ENCODE measurements at regions not wholly inside any gene's neighbourhood (a gene's known extent, or its start where the extent isn't known, plus 50 kb on each side); places are given as distances from the start of the nearest gene placed in this dataset.

- no peak for DNase-seq
- no peak for TF ChIP-seq CTCF (IDR thresholded peaks at IDR 0.05)
- TF ChIP-seq EP300 (IDR thresholded peaks at IDR 0.05), result no peak
- no peak for TF ChIP-seq POLR2A (IDR thresholded peaks at IDR 0.05)
- TF ChIP-seq POLR2AphosphoS5 (IDR thresholded peaks at IDR 0.05), result no peak
- Histone ChIP-seq H3K36me3 (no peaks in the 10 kb centered on the region), H3K4me1 (no peaks in the 10 kb centered on the region), H3K4me3 (no peak overlapping the region), H3K27me3 (no peaks in the 10 kb centered on the region), H3K9me3 (no peaks in the 10 kb centered on the region), H3K27ac (no peak overlapping the region)
- intact Hi-C loops (cut with DNase I), result no loop called here
Measured at GRCh38 chr20:39399463-39399862, 437.3 kb downstream of the DHX35 start.

GRCh38 chr20:39398656-39399055 is 436.5 kb downstream of the DHX35 start:
- no peaks in the 10 kb centered on the region for H3K27me3 ChIP-seq
- no peaks in the 10 kb centered on the region for H3K9me3 ChIP-seq
- no peak overlapping the region for H3K4me3 ChIP-seq
- no peaks in the 10 kb centered on the region for H3K36me3 ChIP-seq
- TF ChIP-seq POLR2AphosphoS5 (IDR thresholded peaks at IDR 0.05), result no peak
- no peak for TF ChIP-seq CTCF (IDR thresholded peaks at IDR 0.05)
- TF ChIP-seq POLR2A (IDR thresholded peaks at IDR 0.05), result no peak
- no peak for TF ChIP-seq EP300 (IDR thresholded peaks at IDR 0.05)
- H3K27ac ChIP-seq, result no peak overlapping the region
- no peak for DNase-seq
- H3K4me1 ChIP-seq, result no peaks in the 10 kb centered on the region
- intact Hi-C loops (cut with DNase I), result no loop called here
- WGBS, 2 donors, result 75 to 76% methylated on average over 2 of the region's 2 CpGs

GRCh38 chr20:39397646-39398045 is 435.5 kb downstream of the DHX35 start:
- no peaks in the 10 kb centered on the region for H3K4me1 ChIP-seq
- no peaks in the 10 kb centered on the region for H3K36me3 ChIP-seq
- H3K27ac ChIP-seq, result no peak overlapping the region
- TF ChIP-seq POLR2AphosphoS5 (IDR thresholded peaks at IDR 0.05) (no peak), EP300 (IDR thresholded peaks at IDR 0.05) (no peak), CTCF (IDR thresholded peaks at IDR 0.05) (no peak), POLR2A (IDR thresholded peaks at IDR 0.05) (no peak)
- H3K4me3 ChIP-seq, result no peak overlapping the region
- H3K9me3 ChIP-seq, result no peaks in the 10 kb centered on the region
- H3K27me3 ChIP-seq, result no peaks in the 10 kb centered on the region
- WGBS, 2 donors, result 91 to 93% methylated on average over 2 of the region's 2 CpGs
- no peak for DNase-seq
- intact Hi-C loops (cut with DNase I), result no loop called here

- no peaks in the 10 kb centered on the region for H3K9me3 ChIP-seq
- 82 to 83% methylated on average over 9 of the region's 9 CpGs for WGBS, 2 donors
- intact Hi-C loops (cut with DNase I), result no loop called here
Measured at GRCh38 chr20:39395478-39396291, 433.5 kb downstream of the DHX35 start.

More at GRCh38 chr20:39395478-39396291, 433.5 kb downstream of the DHX35 start:
- H3K27ac ChIP-seq, result no peak overlapping the region
- H3K27me3 ChIP-seq, result no peaks in the 10 kb centered on the region
- no peak overlapping the region for H3K4me3 ChIP-seq
- TF ChIP-seq POLR2A (IDR thresholded peaks at IDR 0.05), result no peak
- no peak for TF ChIP-seq CTCF (IDR thresholded peaks at IDR 0.05)
- no peak for TF ChIP-seq POLR2AphosphoS5 (IDR thresholded peaks at IDR 0.05)
- TF ChIP-seq EP300 (IDR thresholded peaks at IDR 0.05), result no peak
- DNase-seq, result no peak
- no peaks in the 10 kb centered on the region for H3K36me3 ChIP-seq
- no peaks in the 10 kb centered on the region for H3K4me1 ChIP-seq

Data from sigmoid colon (tissue), 6 donors.